GM12874 (cell line): ENCODE measurements at regions not wholly inside any gene's neighbourhood (a gene's known extent, or its start where the extent isn't known, plus 50 kb on each side); places are given as distances from the start of the nearest gene placed in this dataset.

Experiments
- CTCF ChIP-seq: IDR thresholded peaks from 2 replicates; pipeline ENCODE4 v1.5.1; 2011; ENCODE audit warnings: low read depth, mild to moderate bottlenecking, control low read depth, low read length, moderate library complexity; ENCODE audit not compliant: insufficient read depth

GRCh38 chr2:189360861-189361260 lies 80.4 kb upstream of the WDR75 start:
- TF ChIP-seq CTCF: no peak

- TF ChIP-seq CTCF: no peak
These were observed 79.0 kb upstream of the WDR75 start for GRCh38 chr2:189362283-189362682.

GRCh38 chr2:189363559-189363958 lies 77.7 kb upstream of the WDR75 start:
- no peak for TF ChIP-seq CTCF

- TF ChIP-seq CTCF: no peak
These were observed 76.7 kb upstream of the WDR75 start for GRCh38 chr2:189364607-189365006.

- no peak for TF ChIP-seq CTCF
These were observed 74.9 kb upstream of the WDR75 start for GRCh38 chr2:189366349-189366748.

GRCh38 chr2:189367343-189367742 lies 73.9 kb upstream of the WDR75 start:
- TF ChIP-seq CTCF: no peak

- no peak for TF ChIP-seq CTCF
These were observed 71.7 kb upstream of the WDR75 start for GRCh38 chr2:189369566-189369965.

GRCh38 chr2:189370719-189371118 lies 70.6 kb upstream of the WDR75 start:
- no peak for TF ChIP-seq CTCF
